ENCODE measurements at regions not wholly inside any gene's neighbourhood (a gene's known extent, or its start where the extent isn't known, plus 50 kb on each side); places are given as distances from the start of the nearest gene placed in this dataset.
"Not testable (repeated sequence)": the region's sequence is repeated elsewhere in the genome, so short reads cannot be mapped to it uniquely, and the experiment has no call there.

DNA sequence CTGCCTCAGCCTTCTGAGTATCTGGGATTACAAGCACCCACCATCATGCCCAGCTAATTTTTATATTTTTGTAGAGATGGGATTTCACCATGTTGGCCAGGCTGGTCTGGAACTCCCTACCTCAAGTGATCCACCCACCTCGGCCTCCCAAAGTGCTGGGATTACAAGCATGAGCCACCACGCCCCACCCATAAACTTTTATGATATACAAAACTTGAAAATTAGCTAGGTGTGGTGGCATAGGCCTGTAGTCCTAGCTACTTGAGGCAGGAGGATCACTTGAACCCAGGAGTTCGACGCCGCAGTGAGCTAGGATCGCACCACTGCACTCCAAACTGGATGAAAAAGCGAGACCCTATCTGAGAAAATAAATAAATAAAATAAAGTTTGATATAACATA is 149.5 kb upstream of the ATF7IP start:
- not testable (repeated sequence) for DNase-seq

DNA sequence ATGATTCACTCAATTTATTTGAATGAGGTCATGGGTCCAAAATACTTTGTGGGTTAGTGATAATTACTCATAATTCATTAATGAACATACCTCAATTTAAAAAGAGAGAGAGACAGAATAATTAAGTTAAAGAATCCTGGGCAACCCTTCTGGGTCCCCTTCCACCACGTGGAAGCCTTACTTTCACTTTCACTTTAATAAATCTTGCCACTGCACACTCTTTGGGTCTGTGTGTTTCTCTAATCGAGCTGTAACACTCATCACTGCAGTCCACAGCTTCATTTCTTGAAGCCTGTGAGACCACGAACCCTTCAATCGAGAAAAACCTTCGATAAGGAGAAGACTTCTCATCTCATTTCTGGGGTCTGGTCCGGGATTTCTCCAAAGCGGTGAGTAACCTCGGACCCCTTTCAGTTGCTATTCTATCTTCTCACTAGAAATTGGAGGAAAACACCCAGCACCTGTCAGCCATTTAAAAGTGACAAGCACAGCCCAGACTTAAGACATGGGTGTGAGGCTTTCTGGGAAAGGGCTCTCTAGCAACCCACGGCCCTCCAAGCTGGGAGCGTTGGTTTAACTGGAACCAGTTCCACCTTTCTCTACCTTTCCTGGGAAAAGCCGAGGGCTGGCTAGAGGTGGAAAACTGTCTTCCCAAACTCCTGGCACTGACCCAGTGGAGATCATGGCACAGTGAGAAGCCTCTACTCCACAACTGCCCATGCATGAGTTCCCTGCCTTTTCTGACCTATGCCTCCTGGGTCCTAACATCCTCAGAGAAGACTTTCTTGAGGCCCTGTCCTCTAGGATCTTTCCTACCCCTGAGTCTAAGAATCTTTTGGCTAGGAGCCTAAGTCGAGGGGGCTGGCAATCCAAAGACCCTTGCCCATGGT is 148.8 kb upstream of the ATF7IP start:
- no peak for DNase-seq

DNA sequence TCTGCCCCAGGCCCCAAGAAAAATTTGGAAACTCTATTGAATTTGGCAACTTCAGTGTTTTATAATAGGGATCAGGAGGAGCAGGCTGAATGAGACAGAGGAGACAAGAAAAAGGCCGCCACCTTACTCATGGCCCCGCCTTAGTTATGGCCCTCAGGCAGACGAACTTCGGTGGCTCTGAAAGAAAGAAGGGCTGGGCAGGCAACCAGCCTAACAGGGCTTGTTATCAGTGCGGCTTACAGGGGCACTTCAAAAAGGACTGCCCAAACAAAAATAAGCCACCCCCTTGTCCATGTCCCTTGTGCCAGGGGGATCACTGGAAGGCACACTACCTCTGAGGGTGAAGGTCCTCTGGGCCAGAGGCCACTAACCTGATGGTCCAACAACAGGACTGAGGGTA is 146.3 kb upstream of the ATF7IP start:
- DNase-seq: no peak

DNA sequence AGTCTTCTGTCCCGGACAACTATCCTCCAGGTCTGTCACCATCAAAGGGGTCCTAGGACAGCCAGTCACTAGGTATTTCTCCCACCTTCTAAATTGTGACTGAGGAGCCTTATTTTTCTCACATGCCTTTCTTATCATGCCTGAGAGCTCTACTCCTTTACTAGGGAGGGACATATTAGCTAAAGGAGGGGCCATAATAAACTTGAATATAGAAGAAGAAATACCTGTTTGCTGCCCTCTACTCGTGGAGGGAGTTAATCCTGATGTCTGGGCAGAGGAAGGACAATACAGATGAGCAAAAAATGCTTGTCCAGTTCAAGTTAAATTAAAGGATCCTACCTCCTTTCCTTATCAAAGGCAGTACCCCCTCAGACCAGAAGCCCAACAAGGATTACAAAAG is 145.8 kb upstream of the ATF7IP start:
- not testable (repeated sequence) for DNase-seq

DNA sequence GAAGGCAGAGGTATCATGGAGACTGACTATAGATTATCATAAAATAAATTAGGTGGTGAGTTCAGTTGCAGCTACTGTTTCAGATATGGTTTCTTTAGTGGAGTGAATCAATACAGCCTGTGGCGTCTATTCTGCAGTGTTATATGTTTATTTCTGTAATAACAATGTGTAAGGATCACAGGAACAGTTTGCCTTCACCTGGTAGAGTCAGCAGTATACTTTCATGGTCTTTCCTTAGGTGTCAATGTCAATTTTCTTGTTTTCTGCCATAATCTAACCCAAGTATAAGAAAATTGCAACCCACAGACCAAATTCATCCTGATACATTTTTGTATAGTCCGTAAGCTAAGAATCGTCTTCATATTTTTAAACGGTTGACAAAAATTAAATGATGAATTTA is 140.4 kb upstream of the ATF7IP start:
- DNase-seq: no peak

DNA sequence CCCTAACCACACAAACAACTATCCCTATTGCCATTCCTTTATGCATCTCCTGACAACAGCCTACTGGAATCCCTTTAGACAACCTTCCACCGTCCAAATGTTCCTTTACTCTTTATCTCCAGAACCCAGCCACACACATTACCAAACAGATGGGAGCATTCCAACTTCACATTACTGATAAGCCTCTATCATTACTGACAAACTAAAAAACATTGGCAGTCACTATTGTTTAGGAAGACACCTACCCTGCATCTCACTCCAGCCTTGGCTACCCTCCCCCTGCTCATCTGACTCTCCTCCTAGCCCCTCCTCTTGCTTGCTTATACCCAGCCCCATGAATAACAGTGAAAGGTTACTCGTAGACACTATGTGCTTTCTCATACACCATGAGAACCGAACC is 130.3 kb upstream of the ATF7IP start:
- DNase-seq: not testable (repeated sequence)

DNA sequence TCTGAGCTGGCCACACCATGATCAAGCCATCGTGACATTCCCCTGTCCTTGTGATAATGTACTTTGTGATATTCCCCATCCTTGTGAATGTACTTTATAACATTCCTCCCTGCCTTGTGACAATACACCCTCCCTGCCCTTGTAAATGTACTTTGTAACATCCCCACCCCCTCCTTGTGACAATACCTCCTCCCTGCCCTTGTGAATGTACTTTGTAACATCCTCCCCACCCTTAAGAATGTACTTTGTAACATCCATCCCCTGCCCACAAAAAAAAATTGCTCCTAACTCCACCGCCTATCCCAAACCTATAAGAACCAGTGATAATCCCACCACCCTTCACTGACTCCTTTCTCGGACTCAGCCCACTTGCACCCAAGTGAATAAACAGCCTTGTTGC is 128.8 kb upstream of the ATF7IP start:
- not testable (repeated sequence) for DNase-seq

DNA sequence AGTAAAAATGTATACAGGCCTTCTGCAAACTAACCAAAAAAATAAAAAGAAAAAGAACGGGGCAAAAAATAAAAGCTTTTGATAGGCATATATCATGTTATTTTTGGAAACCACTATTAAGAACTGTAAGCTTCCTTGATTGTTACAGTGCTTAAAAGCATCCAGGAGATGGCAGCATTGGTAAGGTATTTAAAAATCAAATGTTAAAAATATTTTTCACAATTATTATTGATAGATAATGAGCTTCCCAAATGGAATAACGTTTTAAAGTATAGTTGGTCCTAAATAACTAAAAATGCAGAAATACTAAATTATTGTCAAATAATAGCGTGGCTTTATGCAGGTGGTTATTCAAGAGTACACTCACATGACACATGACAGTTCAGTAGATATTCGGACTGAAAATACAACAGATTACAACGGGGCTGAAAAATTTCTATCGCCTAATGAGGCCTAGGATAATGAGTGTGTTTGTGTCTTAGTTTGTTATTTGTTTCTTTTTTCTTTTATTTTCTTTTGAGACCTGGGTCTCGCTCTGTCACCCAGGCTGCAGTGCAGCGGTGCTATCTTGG is 127.2 kb upstream of the ATF7IP start:
- peak; percentile 17 for DNase-seq

DNA sequence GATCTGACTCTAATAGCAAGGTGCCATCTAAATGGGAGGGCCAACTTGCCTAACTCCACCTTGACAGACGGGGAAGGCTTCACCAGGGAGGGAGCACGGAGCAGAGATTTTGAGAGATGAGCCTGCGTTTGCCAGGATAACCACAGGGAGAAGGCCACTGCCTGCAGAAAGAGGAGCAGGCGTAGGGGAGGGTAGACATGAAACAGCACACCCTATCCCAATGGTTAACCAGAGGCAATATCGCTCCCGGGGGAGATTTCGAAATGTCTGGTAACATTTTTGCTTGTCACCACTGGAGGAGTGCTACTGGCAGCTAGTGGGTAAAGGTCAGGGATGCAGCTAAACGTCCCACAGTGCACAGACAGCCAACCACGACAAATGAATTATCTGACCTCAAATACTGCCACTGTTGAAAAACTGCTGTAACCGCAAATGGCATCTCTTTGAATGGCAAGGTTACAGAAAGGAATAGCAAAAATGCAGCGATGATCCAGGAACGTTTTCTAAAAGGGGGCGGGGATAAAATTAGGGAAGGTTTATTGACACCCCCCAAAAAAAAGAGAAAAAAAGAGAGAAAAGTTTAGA is 126.0 kb upstream of the ATF7IP start:
- peak; percentile 78 for DNase-seq

DNA sequence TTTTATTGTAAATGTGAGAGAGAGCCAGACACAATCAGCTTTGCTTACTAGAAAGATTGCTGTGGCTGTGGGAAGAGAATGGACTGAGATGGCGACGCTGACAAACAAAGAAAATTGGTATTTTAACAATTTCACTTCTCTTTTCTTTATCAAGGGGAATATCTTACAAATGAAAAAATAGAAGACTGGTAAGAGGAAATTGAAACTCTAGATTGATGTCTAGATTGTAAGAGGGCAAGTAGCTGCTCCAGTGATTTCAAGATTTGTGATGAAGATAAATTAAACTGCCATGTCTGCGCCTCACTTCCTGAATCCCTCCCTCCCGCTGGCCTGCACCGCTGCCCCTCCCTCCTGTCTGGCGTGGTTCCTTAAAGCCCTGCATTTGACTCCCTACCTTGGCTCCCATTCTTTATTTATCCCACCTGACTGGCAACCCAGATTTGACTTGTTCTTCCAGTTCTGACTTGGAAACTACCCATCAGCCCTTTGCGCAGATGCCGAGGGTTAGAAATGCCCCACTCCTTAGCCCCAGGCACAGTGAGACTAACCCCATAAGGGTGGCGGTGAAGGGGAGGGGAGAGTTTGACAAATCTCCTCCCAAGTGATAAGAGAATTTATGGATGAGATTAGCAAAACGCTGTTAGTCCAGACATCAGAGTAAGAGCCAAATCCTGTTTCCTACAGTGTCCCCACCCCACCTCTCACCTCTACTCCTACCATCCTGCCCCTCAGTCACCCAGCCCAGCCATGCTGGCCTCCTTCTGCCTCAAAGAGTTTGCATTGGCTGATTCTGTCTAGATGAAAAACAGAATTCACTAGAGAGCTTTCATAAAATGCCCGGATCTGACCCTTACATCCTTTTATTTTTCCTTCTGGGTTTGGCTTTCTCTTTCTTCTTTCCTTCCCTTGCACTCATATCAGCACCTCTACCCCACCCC is 125.3 kb upstream of the ATF7IP start:
- DNase-seq: peak; percentile 66

DNA sequence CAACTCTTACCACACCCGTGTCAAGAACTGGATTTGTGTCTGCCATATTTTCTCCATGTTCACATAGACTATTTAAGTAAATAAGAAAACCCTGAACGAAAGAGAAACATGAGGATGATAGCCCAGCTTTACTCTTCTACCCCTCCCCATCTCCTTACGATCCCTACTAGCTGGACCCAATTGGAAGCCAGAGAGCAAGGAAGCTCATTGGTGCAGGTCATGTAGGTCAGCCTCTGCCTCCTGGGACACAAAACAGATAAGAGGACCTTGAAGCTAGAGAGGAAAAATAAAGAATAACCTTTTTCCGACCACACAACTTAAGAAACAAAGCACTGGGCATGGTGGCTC is 124.6 kb upstream of the ATF7IP start:
- DNase-seq: no peak

DNA sequence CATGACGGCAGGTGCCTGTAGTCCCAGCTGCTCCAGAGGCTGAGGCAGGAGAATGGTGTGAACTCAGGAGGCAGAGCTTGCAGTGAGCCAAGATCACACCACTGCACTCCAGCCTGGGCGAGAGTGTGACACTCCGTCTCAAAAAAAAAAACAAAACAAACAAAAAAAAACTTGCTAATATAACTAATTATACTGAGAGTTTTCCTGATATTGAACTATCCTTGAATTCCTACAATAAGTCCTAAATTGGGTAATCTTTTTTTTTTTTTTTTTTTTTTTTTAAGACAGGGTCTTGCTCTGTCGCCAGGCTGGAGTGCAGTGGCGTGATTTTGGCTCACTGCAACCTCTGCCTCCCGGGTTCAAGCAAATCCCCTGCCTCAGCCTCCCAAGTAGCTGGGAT is 122.7 kb upstream of the ATF7IP start:
- DNase-seq: not testable (repeated sequence)

DNA sequence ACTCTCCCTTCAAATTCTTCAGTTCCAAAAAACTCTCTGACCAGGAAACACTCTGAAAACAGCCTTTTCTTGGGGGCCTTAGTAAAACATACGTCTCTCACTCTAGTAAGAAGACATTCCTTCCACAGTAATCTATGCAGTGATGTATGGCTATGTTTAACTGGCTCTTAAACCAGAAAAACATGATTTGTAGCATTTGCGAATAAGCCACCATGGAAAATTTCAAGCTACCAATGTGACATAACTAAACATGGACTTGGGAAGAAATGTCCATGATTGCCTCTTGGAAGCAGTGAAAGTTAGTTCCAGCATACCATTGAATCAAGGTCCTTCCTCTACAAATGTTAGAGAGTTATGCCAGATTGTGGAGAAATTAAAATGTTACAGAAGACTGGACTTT is 121.5 kb upstream of the ATF7IP start:
- no peak for DNase-seq

DNA sequence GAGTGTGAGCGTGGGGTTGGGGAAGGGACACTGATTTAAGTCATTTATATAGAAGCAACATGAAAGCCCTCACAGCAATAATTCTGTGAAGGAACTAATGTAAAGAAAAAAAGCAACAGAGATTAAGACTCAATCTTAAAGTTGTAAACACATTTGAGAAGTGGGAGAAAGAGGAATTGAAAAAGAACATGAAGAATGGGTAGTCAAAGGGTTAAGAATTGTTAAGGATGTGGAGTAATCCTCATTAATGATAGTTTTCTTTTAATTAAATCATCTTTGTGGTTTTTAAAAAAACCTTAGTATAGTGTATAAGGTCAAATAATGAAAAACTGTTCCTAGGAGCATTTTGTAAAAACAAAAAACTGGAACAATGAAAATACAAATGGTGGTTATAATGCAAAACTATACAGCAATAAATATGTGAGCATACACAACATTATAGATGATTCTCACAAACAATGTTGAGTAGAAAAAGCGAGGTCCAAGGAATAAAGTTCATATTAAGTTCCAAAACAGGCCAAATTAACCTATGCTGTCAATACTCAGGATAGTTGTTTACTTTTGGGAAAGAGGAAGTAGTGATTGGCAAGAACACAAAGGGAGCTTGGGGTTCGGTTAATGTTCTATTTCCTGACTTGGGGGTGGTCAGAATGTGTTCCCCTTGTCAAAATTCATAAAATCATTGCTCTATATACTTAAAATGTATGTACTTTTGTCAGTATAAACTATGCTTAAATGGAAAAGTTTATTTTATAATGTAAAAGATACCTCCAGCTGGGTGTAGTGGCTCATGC is 120.4 kb upstream of the ATF7IP start:
- DNase-seq: no peak

DNA sequence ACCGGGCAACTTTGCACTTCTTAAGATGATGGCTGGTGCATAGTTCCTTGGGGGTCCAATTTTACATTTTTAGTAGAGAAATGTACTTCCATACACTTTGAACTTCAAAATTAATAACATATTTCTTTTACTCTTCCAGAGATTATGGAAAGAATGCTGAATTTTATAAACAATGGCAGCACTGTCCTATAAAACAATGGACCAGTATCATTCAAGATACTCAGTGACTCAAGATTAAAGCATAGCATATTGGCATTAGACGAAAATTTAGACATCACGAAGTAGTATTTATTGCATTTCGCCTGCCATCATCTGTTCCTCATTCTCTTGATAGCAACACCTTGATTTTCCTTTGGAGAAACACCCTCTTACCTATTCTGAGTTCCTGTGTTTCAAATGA is 118.3 kb upstream of the ATF7IP start:
- DNase-seq: no peak

DNA sequence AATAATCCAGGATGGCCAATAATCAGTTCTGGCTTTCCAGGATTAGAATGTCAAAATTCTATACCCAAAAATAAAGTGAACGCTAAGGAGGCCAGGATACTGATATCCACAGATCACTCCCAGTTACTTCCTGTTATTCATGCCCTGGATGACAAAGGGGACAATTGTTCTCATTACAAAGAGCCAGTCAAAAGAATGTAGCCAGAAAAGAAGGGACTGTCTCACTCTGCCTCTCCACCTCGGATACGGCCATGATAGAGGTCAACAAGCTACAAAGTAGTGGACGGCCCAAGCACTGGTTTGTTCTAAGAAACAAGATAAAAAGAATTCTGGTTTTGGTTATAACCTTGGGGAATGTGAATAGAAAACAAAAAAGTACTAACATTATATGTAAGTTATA is 116.1 kb upstream of the ATF7IP start:
- no peak for DNase-seq

DNA sequence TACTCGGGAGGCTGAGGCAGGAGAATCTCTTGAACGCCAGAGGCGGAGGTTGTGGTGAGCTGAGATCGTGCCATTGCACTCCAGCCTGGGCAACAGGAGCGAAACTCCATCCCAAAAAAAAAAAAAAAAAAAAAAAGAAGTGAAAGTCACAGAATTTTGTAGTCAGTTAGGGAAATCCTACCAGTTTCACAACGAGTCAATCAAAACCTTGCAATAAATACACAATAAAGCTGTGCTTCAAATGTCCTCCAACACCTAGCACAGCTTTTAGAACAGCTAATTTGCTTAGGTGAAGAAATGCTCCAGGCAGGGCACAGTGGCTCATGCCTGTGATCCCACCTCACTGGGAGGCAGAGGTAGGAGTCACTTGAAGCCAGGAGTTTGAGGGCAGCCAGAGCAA is 112.8 kb upstream of the ATF7IP start:
- no peak for DNase-seq

DNA sequence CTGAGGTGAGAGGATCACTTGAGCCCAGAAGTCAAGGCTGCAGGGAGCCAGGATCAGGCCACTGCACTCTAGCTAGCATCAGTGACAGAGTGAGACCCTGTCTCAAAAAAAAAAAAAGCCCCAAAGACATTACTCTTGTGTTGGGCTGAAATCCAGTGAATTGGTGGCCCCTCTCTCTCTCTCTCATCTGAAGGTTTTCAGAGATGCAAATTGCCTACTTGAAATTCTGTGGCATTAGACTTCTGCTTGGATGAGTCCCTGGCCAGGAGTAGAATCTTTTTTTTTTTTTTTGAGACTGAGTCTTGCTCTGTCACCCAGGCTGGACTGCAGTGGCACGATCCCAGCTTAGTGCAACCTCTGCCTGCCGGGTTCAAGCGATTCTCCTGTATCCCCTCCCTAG is 112.0 kb upstream of the ATF7IP start:
- DNase-seq: no peak

DNA sequence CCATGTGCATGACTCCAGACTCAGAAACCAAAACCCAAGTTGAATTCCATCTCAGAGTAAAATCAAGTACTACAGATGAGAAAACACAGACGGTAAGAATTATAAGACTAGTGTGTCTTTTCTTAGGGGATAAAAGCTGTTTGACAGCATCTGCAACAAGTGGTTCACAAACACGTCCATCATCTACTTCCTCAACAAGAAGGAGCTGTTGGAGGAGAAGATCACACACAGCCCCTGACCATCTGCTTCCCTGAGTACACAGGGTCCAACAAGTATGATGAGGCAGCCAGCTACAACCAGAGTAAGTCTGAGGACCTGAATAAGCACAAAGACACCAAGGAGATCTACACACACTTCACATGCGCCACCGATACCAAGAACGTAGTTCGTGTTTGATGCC is 110.7 kb upstream of the ATF7IP start:
- no peak for DNase-seq

DNA sequence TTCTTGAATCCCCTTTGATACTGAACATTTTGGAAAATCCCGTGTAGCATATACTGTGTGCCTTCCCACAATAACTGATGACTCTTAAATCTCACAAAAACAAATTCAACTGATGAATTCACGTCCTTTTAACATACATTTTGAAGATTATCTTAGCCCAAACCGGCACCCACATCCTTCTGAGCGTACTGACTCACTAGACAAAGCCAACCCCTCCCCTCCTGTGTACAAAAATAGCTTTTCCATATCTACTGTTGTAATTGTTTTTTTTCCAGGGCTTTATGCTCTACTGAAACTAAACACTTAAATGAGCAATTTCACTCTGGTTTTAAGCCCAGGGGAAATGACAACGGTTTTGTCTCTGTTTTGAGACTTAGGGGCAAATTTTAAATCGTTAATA is 109.4 kb upstream of the ATF7IP start:
- no peak for DNase-seq

DNA sequence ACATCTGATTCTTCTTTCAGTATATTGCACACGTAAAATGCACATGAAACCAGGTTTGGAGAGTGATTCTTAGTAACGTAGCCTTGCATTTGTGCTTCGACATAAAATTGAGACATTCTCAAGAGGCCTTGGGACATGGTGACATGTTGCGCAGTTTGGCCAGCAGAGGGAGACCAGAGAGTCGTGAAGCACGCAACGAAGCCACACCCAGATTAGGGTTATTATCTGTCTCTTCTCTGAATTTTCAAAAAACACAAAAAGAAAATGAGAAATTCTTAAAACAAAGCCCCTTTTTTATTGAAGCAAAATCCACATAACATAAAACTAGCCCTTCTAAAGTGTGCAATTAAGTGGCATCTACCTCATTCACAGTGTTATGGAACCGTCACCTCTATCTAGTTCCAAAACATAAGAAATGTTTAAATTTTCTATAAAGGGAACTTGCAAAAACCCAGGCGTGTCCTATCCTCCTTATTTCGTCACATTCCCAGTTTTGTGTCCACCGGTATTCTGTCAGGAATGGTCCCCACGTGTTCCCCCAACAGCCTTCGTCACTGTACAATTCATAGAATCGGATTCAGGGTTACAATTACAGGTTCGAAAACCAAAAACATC is 108.8 kb upstream of the ATF7IP start:
- DNase-seq: peak; percentile 49

DNA sequence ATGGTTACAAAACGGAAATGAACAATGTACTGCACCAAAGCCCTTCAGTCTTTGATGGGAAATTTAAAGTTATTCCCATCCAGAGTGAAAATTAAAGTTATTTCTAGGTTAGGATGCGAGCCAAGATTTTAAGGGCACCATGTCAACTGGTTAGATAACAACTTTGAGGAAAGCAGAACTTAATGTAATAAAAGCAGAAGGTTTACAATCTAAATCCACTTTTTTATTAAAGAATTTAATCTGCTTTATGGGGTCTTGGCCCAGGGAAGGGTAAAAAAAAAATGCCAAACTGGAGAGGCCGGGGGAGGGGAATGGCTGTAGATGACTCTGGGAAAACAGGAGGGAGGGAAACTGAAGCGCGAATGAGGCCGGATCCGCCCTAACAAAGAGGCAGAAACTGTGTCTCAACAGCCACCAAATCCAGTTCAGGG is 108.2 kb upstream of the ATF7IP start:
- no peak for DNase-seq
